Prostate gland (tissue), 2 donors: ENCODE measurements at regions not wholly inside any gene's neighbourhood (a gene's known extent, or its start where the extent isn't known, plus 50 kb on each side); places are given as distances from the start of the nearest gene placed in this dataset.

Source experiments
- CTCF ChIP-seq, 4 experiments: fragments of 200-600 bp in 2 of 4; fragments of 450-650 bp in 2 of 4; sonication (generic) in 2 of 4; IDR thresholded peaks; 1 replicate in 3 of 4; 2 replicates in 1 of 4; pipeline ENCODE4 v1.5.1; 2016 to 2019; ENCODE audit warnings: antibody characterized with exemption in 4 of 4, mild to moderate bottlenecking in 2 of 4, moderate library complexity in 2 of 4
- POLR2A ChIP-seq: fragments of 450-650 bp; IDR thresholded peaks from one replicate; pipeline ENCODE4 v1.6.1; 2016; ENCODE audit warnings: antibody characterized with exemption, mild to moderate bottlenecking
- POLR2AphosphoS5 ChIP-seq: sonication (generic); formaldehyde crosslinking; IDR thresholded peaks from one replicate; pipeline ENCODE4 v1.6.1; 2017; ENCODE audit warnings: antibody characterized with exemption

DNA sequence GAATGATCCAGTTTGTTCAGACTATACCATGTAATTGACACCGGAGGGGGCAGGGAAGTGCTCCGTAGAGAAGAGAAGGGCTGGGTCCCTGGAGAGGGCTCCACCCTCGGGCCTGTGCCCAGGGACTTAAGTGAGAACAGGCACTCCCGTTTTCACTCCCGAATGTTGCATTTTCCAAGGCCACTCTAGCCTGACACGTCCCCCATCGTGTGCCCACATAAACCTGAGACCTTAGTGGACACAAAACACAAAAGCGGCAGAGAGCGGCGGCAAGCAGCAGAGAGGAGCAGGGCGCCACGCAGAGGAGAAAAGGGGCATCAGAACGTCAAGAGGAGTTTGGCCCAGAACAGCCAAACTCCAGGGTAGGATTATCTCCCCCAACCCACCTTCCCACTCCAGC, 1405.1 kb downstream of the GRIK2 start:
- TF ChIP-seq CTCF (IDR thresholded peaks at IDR 0.05) (no peak), POLR2AphosphoS5 (no peak), POLR2A (no peak)
